ENCODE measurements at regions not wholly inside any gene's neighbourhood (a gene's known extent, or its start where the extent isn't known, plus 50 kb on each side); places are given as distances from the start of the nearest gene placed in this dataset.
"Not testable (repeated sequence)": the region's sequence is repeated elsewhere in the genome, so short reads cannot be mapped to it uniquely, and the experiment has no call there.

GRCh38 chr16:17011712-17012111 lies 459.0 kb downstream of the XYLT1 start:
- no peak for DNase-seq (ENCODE audit: low read depth)

GRCh38 chr16:17013038-17013437 lies 457.7 kb downstream of the XYLT1 start:
- no peak for DNase-seq (ENCODE audit: low read depth)

GRCh38 chr16:17014484-17015121 lies 456.2 kb downstream of the XYLT1 start:
- DNase-seq (ENCODE audit: low read depth): no peak

DNA sequence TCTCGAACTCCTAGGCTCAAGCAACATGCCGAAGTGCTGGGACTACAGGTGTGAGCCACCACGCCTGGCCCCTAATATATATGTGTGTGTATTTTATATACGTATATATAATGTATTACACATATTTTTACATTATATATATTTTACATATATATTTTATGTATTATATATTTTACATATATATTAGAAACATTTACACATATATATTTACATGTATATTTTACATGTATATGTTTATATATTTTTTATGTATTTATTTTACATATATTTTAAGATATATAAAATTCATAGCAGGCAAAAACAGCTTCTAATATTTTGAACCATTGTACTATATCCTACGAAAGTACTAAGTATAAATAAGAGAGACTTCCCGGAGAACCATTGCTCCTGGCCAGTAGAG lies 455.1 kb downstream of the XYLT1 start:
- DNase-seq (ENCODE audit: low read depth): no peak

DNA sequence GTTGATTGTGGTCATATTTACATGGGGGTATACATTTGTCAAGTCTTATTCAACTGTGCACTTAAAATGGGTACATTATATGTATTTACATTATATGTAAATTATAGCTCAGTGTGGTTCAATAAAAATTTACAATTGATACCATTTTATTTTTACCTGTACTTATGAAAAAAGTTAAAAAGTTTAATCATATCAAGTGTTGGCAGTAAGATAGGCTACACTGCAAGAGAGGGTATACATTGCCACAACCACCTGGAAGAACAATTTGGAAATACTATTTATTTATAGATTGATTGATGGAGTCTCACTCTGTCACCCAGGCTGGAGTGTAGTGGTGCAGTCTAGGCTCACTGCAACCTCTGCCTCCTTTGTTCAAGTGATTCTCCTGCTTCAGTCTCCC lies 453.3 kb downstream of the XYLT1 start:
- no peak for DNase-seq (ENCODE audit: low read depth)

GRCh38 chr16:17018585-17018939 lies 452.2 kb downstream of the XYLT1 start:
- DNase-seq (ENCODE audit: low read depth): no peak

DNA sequence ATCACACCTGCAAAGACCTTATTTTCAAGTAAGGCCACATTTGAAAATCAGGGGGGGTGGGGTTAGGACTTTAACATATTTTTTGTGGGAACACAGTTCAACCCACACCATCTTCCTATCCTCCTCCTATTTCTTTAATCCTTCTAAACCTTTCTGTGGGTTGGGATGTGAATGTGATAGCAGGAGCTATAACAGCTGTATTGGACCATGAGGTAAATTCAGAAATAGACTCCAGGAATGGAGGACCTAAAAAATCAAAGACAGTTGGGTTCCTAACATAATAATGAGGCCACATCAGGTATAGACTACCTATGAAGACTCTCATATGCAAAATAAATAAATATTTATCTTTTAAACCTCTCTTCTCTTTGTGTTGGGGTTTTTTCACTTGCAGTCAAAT lies 451.4 kb downstream of the XYLT1 start:
- no peak for DNase-seq (ENCODE audit: low read depth)

DNA sequence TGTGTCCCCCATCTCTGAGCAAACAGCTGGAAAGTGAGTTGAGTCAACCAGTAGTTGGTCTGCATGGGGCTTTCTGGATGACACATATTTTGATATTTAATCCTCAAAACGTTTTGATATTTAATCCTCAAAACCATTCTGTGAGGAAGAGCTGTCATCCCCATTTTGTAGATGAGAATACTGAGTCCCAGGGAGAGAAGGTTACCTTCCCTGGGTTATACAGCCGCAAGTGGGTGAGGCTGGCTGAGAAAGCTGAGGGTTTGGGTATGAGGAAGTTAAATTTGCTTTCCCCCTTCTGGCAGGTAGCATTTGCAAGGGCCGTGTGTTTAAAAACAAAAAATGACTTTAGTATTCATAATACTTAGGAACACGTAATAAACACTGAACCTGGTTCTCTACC lies 447.2 kb downstream of the XYLT1 start:
- no peak for DNase-seq (ENCODE audit: low read depth)

- no peak for DNase-seq (ENCODE audit: low read depth)
Measured at GRCh38 chr16:17024514-17024913, 446.2 kb downstream of the XYLT1 start.

- DNase-seq (ENCODE audit: low read depth): peak; percentile 6
Measured at GRCh38 chr16:17026600-17027242, 444.0 kb downstream of the XYLT1 start.

- DNase-seq (ENCODE audit: low read depth): no peak
Measured at GRCh38 chr16:17027488-17028129, 443.2 kb downstream of the XYLT1 start.

- DNase-seq (ENCODE audit: low read depth): no peak
Measured at GRCh38 chr16:17029602-17030350, 441.0 kb downstream of the XYLT1 start.

DNA sequence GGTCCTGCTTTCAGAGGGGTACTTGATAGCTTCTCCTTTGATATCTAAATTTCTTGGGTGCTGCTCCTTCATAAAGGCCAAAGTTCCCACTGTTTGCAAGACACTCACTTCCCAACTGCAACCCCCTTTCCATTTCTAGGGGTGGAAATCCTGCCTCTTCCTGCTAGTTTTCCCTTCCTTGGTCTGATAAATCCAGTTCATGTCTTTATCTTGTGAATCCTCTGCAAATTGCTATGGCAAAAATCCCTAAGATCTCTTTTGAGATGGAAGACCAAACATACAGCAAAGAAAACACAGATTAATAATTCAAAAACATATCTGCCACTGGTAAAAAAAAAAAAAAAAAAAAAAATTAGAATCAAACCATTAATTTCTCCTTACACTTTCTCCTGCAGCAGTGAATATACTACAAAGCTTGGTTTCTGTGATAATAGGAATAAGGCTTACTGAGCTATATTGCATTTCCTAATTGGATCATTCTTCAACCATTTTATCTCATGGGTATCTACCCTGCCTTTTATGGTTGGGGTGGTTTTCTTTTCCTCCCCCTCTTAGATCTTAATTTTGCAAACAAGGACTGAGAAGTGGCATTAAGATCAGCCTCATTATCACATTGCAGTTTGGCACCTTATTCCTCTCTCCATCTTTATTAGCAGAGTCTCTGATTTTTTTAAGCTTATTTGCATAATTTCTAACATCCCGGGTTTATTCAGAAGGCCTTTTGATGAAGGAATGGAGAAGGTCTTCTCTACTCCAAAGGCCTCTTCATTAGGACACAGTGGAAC lies 439.1 kb downstream of the XYLT1 start:
- no peak for DNase-seq (ENCODE audit: low read depth)

DNA sequence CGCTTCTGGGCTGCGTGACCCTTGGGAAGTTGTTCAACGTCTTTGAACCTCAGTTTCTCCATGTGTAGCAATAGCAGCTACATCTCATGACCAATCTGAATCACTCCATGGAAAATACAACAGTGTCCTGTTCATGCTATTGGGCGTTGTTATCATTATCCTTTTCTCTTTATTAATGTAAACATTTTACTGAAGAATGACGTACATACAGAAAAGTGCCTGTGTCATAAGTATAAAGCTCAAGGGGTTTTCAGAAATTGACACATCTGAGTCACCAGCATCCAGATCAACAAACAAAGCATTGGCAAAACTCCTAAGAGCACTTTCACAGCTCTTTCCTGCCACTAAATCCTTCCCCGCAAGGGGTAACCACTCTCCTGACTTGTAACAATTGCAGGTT lies 438.4 kb downstream of the XYLT1 start:
- no peak for DNase-seq (ENCODE audit: low read depth)

DNA sequence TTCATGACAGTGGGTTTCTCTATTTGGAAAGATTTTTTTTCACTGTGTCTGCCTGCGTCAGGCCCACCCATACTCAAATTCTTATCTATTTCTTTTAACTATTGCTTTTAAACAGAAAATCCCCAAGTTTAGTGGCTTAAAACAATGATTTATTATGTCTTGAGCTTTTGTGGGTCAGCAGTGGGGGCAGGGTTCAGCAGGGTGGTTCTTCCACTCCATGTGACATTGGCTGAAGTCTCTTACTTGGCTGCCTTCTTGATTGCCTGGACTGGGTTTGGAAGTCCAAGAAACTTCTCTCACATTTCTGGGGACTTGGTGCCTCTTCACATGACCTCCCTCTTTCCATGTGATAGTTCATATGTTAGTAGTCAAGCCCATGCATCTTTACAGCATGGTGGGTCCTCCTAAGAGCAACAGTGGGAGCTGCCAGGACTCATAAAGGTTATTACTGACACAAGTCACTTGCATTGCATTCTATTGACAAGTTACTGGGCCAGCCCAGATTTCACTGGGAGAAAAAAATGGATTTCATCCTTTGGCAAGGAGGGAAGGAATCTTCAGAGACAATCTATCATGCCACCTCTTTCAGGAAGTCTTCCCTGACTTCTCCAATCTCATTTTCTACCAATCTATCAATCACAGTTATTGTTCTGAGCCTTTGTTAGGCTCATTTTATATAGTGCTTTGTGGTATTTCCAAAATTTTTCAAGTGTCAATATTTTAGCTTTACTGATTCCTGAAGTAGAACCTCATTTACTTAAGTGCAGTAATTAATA lies 436.1 kb downstream of the XYLT1 start:
- no peak for DNase-seq (ENCODE audit: low read depth)

GRCh38 chr16:17037499-17037898 lies 433.3 kb downstream of the XYLT1 start:
- no peak for DNase-seq (ENCODE audit: low read depth)

DNA sequence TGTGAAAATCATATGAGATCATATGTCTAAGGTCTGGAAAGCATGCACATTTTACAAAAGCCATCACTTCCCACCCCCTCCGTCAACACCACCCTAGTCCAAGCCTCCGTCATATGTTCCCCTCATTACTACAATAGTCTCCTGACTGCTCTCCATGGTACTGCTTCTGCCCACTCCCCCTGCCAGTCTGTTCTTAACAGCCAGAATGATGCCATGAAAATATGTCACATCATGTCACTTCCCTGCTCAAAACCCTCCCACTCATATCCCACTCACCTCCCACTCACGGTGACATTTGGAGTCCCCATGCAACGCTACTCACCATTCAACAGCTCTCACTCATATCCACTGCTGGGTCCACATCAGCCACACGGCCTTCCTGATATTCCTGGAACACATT lies 432.3 kb downstream of the XYLT1 start:
- no peak for DNase-seq (ENCODE audit: low read depth)

DNA sequence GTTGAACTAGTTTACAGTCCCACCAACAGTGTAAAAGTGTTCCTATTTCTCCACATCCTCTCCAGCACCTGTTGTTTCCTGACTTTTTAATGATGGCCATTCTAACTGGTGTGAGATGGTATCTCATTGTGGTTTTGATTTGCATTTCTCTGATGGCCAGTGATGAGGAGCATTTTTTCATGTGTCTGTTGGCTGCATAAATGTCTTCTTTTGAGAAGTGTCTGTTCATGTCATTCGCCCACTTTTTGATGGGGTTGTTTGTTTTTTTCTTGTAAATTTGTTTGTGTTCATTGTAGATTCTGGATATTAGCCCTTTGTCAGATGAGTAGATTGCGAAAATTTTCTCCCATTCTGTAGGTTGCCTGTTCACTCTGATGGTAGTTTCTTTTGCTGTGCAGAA lies 421.7 kb downstream of the XYLT1 start:
- DNase-seq (ENCODE audit: low read depth): not testable (repeated sequence)

DNA sequence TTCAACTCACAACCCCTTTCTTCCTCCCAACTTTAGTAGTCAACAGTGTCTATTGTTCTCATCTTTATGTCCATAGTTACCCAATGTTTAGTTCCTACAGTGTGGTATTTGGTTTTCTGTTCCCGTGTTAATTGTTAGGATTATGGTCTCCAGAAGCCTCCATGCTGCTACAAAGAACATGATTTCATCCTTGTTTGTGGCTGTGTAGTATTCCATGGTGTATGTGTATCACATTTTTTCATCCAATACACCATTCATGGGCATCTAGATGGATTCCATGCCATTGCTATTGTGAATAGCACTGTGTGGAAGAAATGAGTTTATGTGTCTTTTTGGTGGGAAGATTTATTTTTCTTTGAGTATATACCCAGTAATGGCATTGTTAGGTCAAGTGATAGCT lies 420.3 kb downstream of the XYLT1 start:
- no peak for DNase-seq (ENCODE audit: low read depth)
